GM23338 (cell line): ENCODE measurements at regions not wholly inside any gene's neighbourhood (a gene's known extent, or its start where the extent isn't known, plus 50 kb on each side); places are given as distances from the start of the nearest gene placed in this dataset.

Experiments used
- ATAC-seq: fragments of 200-7000 bp; cut with Tn5 transposase; 3 replicates; pipeline ENCODE4 v1.9.1; 2020
- DNase-seq: peaks from one replicate; pipeline ENCODE4 v3.0.0-alpha.2; 2015; ENCODE audit warnings: low spot score
- H2AFZ ChIP-seq: fragments of 200-600 bp; sonication (generic); 2 replicates; pipeline ENCODE4 v1.8.0; 2016; ENCODE audit warnings: antibody characterized with exemption, mild to moderate bottlenecking, moderate library complexity
- H3F3A ChIP-seq: fragments of 200-600 bp; sonication (generic); replicated peaks from 2 replicates; pipeline ENCODE4 v1.8.0; 2017; ENCODE audit warnings: antibody characterized with exemption, mixed run types, low read depth
- H3K27ac ChIP-seq: fragments of 200-600 bp; sonication (generic); 2 replicates; pipeline ENCODE4 v1.6.1; 2016; ENCODE audit warnings: low read depth
- H3K27me3 ChIP-seq: fragments of 200-600 bp; sonication (generic); 2 replicates; pipeline ENCODE4 v1.8.0; 2016; ENCODE audit warnings: mild to moderate bottlenecking, mixed run types, moderate library complexity; ENCODE audit not compliant: insufficient read depth
- H3K36me3 ChIP-seq: fragments of 200-600 bp; sonication (generic); 2 replicates; pipeline ENCODE4 v1.8.0; 2016; ENCODE audit warnings: mild to moderate bottlenecking; ENCODE audit not compliant: insufficient read depth
- H3K4me1 ChIP-seq: fragments of 200-600 bp; sonication (generic); 2 replicates; pipeline ENCODE4 v1.8.0; 2016; ENCODE audit warnings: mild to moderate bottlenecking, moderate library complexity; ENCODE audit not compliant: insufficient read depth
- H3K4me2 ChIP-seq: fragments of 200-600 bp; sonication (generic); 2 replicates; pipeline ENCODE4 v1.7.1; 2017; ENCODE audit warnings: mixed run types
- H3K4me3 ChIP-seq: fragments of 200-600 bp; sonication (generic); 2 replicates; pipeline ENCODE4 v1.6.1; 2016; ENCODE audit warnings: mixed run types
- H3K79me2 ChIP-seq: fragments of 200-600 bp; sonication (generic); replicated peaks from 2 replicates; pipeline ENCODE4 v1.8.0; 2017; ENCODE audit warnings: mild to moderate bottlenecking; ENCODE audit not compliant: insufficient read depth
- H3K9me2 ChIP-seq: fragments of 200-600 bp; sonication (generic); 2 replicates; pipeline ENCODE4 v1.8.0; 2017; ENCODE audit not compliant: insufficient read depth
- H4K20me1 ChIP-seq: fragments of 200-600 bp; sonication (generic); replicated peaks from 2 replicates; pipeline ENCODE4 v1.8.0; 2017; ENCODE audit warnings: mild to moderate bottlenecking; ENCODE audit not compliant: insufficient read depth
- H3K27ac Mint-ChIP-seq: 2 replicates; pipeline ENCODE4 v1.8.0; 2020; ENCODE audit warnings: inconsistent platforms, mild to moderate bottlenecking, moderate library complexity, mixed read lengths
- H3K27me3 Mint-ChIP-seq: 3 replicates; pipeline ENCODE4 v1.8.0; 2022; ENCODE audit warnings: low read depth, mild to moderate bottlenecking, moderate library complexity, mixed read lengths, inconsistent platforms; ENCODE audit not compliant: insufficient read depth, poor library complexity
- H3K36me3 Mint-ChIP-seq: 3 replicates; pipeline ENCODE4 v1.8.0; 2021; ENCODE audit warnings: low read depth, mild to moderate bottlenecking, inconsistent platforms, moderate library complexity, mixed read lengths
- H3K4me1 Mint-ChIP-seq: 3 replicates; pipeline ENCODE4 v1.8.0; 2020; ENCODE audit warnings: mild to moderate bottlenecking, inconsistent platforms, mixed read lengths
- H3K4me3 Mint-ChIP-seq: 3 replicates; pipeline ENCODE4 v1.8.0; 2021; ENCODE audit warnings: moderate library complexity, mild to moderate bottlenecking, inconsistent platforms, mixed read lengths
- H3K9me3 Mint-ChIP-seq: 3 replicates; pipeline ENCODE4 v1.8.0; 2020; ENCODE audit warnings: moderate library complexity, mild to moderate bottlenecking, inconsistent platforms, mixed read lengths
- CREB1 ChIP-seq: fragments of 250-450 bp; sonication (Bioruptor Pico); IDR thresholded peaks from 2 replicates; pipeline ENCODE4 v1.5.0; 2020; ENCODE audit warnings: low read depth, mild to moderate bottlenecking, moderate library complexity
- CTCF ChIP-seq, 2 experiments: fragments of 200-600 bp in 1 of 2; sonication (generic) in 1 of 2; conservative IDR thresholded peaks; 2 replicates each; pipeline versions ENCODE4 v1.5.1 to v1.6.1; 2016 to 2017; ENCODE audit warnings: antibody characterized with exemption in 2 of 2, low read depth in 2 of 2, mild to moderate bottlenecking in 2 of 2, moderate library complexity in 1 of 2
- ETS1 ChIP-seq: IDR thresholded peaks from 2 replicates; pipeline ENCODE4 v1.6.1; 2016; ENCODE audit warnings: antibody characterized with exemption
- EZH2 ChIP-seq: fragments of 200-600 bp; sonication (generic); IDR thresholded peaks from one replicate; pipeline ENCODE4 v1.8.0; 2017; ENCODE audit warnings: antibody characterized with exemption, mild to moderate bottlenecking, low read depth; ENCODE audit not compliant: unreplicated experiment
- EZH2phosphoT487 ChIP-seq: fragments of 200-600 bp; sonication (generic); IDR thresholded peaks from one replicate; pipeline ENCODE4 v1.8.1; 2018; ENCODE audit warnings: antibody characterized with exemption; ENCODE audit not compliant: unreplicated experiment
- JUNB ChIP-seq: IDR thresholded peaks from one replicate; pipeline ENCODE4 v1.6.1; 2016; ENCODE audit warnings: antibody characterized with exemption; ENCODE audit not compliant: unreplicated experiment
- NANOG ChIP-seq: IDR thresholded peaks from 2 replicates; pipeline ENCODE4 v1.6.1; 2016; ENCODE audit warnings: antibody characterized with exemption, borderline replicate concordance
- POLR2AphosphoS5 ChIP-seq: IDR thresholded peaks from 2 replicates; pipeline ENCODE4 v1.6.1; 2016; ENCODE audit warnings: antibody characterized with exemption, low read depth
- REST ChIP-seq: IDR thresholded peaks from one replicate; pipeline ENCODE4 v1.6.1; 2018; ENCODE audit warnings: antibody characterized with exemption; ENCODE audit not compliant: unreplicated experiment
- STAT1 ChIP-seq: IDR thresholded peaks from one replicate; pipeline ENCODE4 v1.6.1; 2016; ENCODE audit warnings: antibody characterized with exemption; ENCODE audit not compliant: unreplicated experiment
- ZNF114 ChIP-seq: fragments of 250-450 bp; sonication (Bioruptor Pico); IDR thresholded peaks from 2 replicates; pipeline ENCODE4 v1.5.0; 2020; ENCODE audit warnings: mild to moderate bottlenecking, moderate library complexity
- ZNF331 ChIP-seq: fragments of 250-450 bp; sonication (Bioruptor Pico); IDR thresholded peaks from 2 replicates; pipeline ENCODE4 v1.5.0; 2020; ENCODE audit warnings: low read depth, mild to moderate bottlenecking, moderate library complexity

GRCh38 chr4:178712486-178712885 is 1270.2 kb upstream of the AGA start (continued):
- TF ChIP-seq CTCF (conservative IDR thresholded peaks at IDR 0.05; ENCODE audit: low read depth in 2 of 2) = no peak

- Histone ChIP-seq H3K4me1 (no peaks in the 10 kb centered on the region), H3K4me2 (no peak overlapping the region), H2AFZ (no peak overlapping the region), H4K20me1 (no peaks in the 10 kb centered on the region), H3F3A (no peaks in the 10 kb centered on the region), H3K4me3 (no peak overlapping the region), H3K27ac (no peak overlapping the region), H3K79me2 (no peaks in the 10 kb centered on the region), H3K27me3 (no peaks in the 10 kb centered on the region), H3K36me3 (no peaks in the 10 kb centered on the region), H3K9me2 (peaks cover 4% of the 10 kb centered on the region; the same call in 1 of the 2 replicates)
- Mint-ChIP-seq H3K9me3 (no peaks in the 10 kb centered on the region), H3K27ac (no peak overlapping the region), H3K27me3 (no peaks in the 10 kb centered on the region), H3K4me3 (no peak overlapping the region), H3K36me3 (no peaks in the 10 kb centered on the region), H3K4me1 (no peaks in the 10 kb centered on the region)
- ATAC-seq = no peak
- no peak for DNase-seq
- TF ChIP-seq CTCF (conservative IDR thresholded peaks at IDR 0.05; ENCODE audit: low read depth in 2 of 2) (no peak), EZH2phosphoT487 (no peak), CREB1 (CRISPR knock-in tag) (no peak), STAT1 (no peak), JUNB (no peak), EZH2 (no peak), ETS1 (no peak), ZNF114 (CRISPR knock-in tag) (no peak), REST (no peak), ZNF331 (CRISPR knock-in tag) (no peak), NANOG (no peak), POLR2AphosphoS5 (no peak)
Measured at GRCh38 chr4:178738026-178738425, 1295.8 kb upstream of the AGA start.
